Ovary (tissue), 3 donors: ENCODE measurements at regions not wholly inside any gene's neighbourhood (a gene's known extent, or its start where the extent isn't known, plus 50 kb on each side); places are given as distances from the start of the nearest gene placed in this dataset.

ENCODE experiments used
- CTCF ChIP-seq, 3 donors: fragments of 450-650 bp in 2 of 3; fragments of 200-600 bp in 1 of 3; IDR thresholded peaks; one replicate each; pipeline versions ENCODE4 v1.5.1 to v1.8.0; 2016 to 2022; ENCODE audit warnings: antibody characterized with exemption in 3 of 3, mild to moderate bottlenecking in 1 of 3
- EP300 ChIP-seq: sonication (generic); formaldehyde crosslinking; IDR thresholded peaks from one replicate; pipeline ENCODE4 v1.6.1; 2017; ENCODE audit warnings: antibody characterized with exemption
- POLR2A ChIP-seq: fragments of 450-650 bp; IDR thresholded peaks from one replicate; pipeline ENCODE4 v1.6.1; 2017; ENCODE audit warnings: antibody characterized with exemption, mild to moderate bottlenecking, moderate library complexity
- donor health status: DM: no; HTN: no; CAD: no.

GRCh38 chr16:80466024-80466987 lies 74.5 kb upstream of the DYNLRB2 start:
- TF ChIP-seq CTCF (IDR thresholded peaks at IDR 0.05) (peak; percentile 76 to 91 (median 78)), POLR2A (no peak), EP300 (no peak)
